HFFc6 (cell line): ENCODE measurements at regions not wholly inside any gene's neighbourhood (a gene's known extent, or its start where the extent isn't known, plus 50 kb on each side); places are given as distances from the start of the nearest gene placed in this dataset.

ENCODE experiments used
- DNase-seq: peaks from one replicate; pipeline ENCODE4 v3.0.0-alpha.2; 2018
- H3K27ac Mint-ChIP-seq: 2 replicates; pipeline ENCODE4 v1.8.0; 2020; ENCODE audit warnings: mild to moderate bottlenecking, mixed read lengths
- H3K27me3 Mint-ChIP-seq: 2 replicates; pipeline ENCODE4 v1.8.0; 2021; ENCODE audit warnings: mild to moderate bottlenecking, moderate library complexity, mixed read lengths; ENCODE audit not compliant: insufficient read depth
- H3K36me3 Mint-ChIP-seq: 2 replicates; pipeline ENCODE4 v1.8.0; 2021; ENCODE audit warnings: low read depth, mixed read lengths
- H3K4me1 Mint-ChIP-seq: 2 replicates; pipeline ENCODE4 v1.8.0; 2020; ENCODE audit warnings: low read depth, mixed read lengths
- H3K4me3 Mint-ChIP-seq: 2 replicates; pipeline ENCODE4 v1.8.0; 2020; ENCODE audit warnings: mild to moderate bottlenecking, moderate library complexity, mixed read lengths
- H3K9me3 Mint-ChIP-seq: 2 replicates; pipeline ENCODE4 v1.8.0; 2020; ENCODE audit warnings: mild to moderate bottlenecking, mixed read lengths
- CTCF ChIP-seq: fragments of 200-600 bp; sonication (generic); IDR thresholded peaks from 2 replicates; pipeline ENCODE4 v1.5.0; 2021; ENCODE audit warnings: antibody characterized with exemption, mild to moderate bottlenecking

DNA sequence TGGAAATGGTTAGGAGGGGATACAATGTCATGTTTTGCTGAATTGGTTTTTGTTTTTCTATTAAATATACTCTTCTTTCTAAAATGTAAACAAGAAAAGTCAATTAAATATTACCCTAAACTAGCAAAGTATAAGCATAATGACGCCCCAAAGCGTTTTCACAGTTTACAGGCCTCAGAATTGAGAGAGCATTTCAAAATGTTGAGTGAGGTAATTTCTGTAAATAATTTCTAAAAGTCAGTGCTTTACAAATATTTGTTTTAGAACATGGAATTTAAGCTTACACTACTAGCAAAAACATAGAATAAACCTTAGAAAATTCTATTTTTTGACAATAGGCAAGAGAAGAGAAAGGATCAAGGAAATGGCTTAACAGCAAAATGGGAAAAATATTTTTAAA lies 958.4 kb upstream of the USP15 start:
- TF ChIP-seq CTCF = no peak
- Mint-ChIP-seq H3K9me3 (peaks cover 7% of the 10 kb centered on the region), H3K4me3 (no peak overlapping the region), H3K36me3 (no peaks in the 10 kb centered on the region), H3K4me1 (no peaks in the 10 kb centered on the region), H3K27me3 (no peaks in the 10 kb centered on the region), H3K27ac (no peak overlapping the region)
- no peak for DNase-seq

- Mint-ChIP-seq H3K9me3 (peaks cover 11% of the 10 kb centered on the region), H3K4me1 (no peaks in the 10 kb centered on the region), H3K27me3 (no peaks in the 10 kb centered on the region), H3K27ac (no peak overlapping the region), H3K4me3 (no peak overlapping the region), H3K36me3 (no peaks in the 10 kb centered on the region)
- no peak for TF ChIP-seq CTCF
- DNase-seq = no peak
Measured at GRCh38 chr12:61302282-61302681, 957.9 kb upstream of the USP15 start.

- Mint-ChIP-seq H3K9me3 (peaks cover 37% of the 10 kb centered on the region), H3K27me3 (no peaks in the 10 kb centered on the region), H3K27ac (no peak overlapping the region), H3K4me1 (no peaks in the 10 kb centered on the region), H3K36me3 (peaks cover 5% of the 10 kb centered on the region; the same call in 1 of the 2 replicates), H3K4me3 (no peak overlapping the region)
- TF ChIP-seq CTCF = no peak
- DNase-seq = no peak
Measured at GRCh38 chr12:61308220-61308619, 952.0 kb upstream of the USP15 start.

DNA sequence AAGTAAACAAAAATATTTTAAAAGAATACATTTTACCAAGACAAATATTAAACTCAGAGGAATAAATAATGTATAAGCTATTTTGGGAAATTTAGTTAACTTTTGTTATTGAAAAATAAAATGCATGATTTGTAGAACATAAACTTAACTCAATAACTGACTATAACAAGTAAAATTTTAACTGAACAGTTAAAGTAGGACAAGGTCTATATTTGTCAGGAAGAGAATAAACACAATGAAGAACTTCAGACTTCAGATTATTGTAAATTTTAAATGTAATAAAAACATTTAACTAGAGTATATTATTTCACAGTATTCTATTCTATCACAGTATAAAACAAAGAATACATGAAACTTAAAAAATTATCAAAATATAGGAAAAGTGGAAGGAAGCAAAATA lies 948.8 kb upstream of the USP15 start:
- no peak overlapping the region for H3K4me3 Mint-ChIP-seq
- H3K9me3 Mint-ChIP-seq = peaks cover 39% of the 10 kb centered on the region

GRCh38 chr12:61348871-61349270 lies 911.3 kb upstream of the USP15 start:
- H3K27ac Mint-ChIP-seq = no peak overlapping the region
- no peak for DNase-seq
- H3K4me1 Mint-ChIP-seq = no peaks in the 10 kb centered on the region
- peaks cover 25% of the 10 kb centered on the region for H3K9me3 Mint-ChIP-seq
- no peak for TF ChIP-seq CTCF
- H3K27me3 Mint-ChIP-seq = no peaks in the 10 kb centered on the region; the same call in 1 of the 2 replicates
- H3K36me3 Mint-ChIP-seq = no peaks in the 10 kb centered on the region
- no peak overlapping the region for H3K4me3 Mint-ChIP-seq

More for the DNA sequence above, 948.8 kb upstream of the USP15 start:
- DNase-seq = no peak
- Mint-ChIP-seq H3K36me3 (peaks cover 5% of the 10 kb centered on the region; the same call in 1 of the 2 replicates), H3K27ac (no peak overlapping the region), H3K4me1 (no peaks in the 10 kb centered on the region), H3K27me3 (no peaks in the 10 kb centered on the region)
- no peak for TF ChIP-seq CTCF

DNA sequence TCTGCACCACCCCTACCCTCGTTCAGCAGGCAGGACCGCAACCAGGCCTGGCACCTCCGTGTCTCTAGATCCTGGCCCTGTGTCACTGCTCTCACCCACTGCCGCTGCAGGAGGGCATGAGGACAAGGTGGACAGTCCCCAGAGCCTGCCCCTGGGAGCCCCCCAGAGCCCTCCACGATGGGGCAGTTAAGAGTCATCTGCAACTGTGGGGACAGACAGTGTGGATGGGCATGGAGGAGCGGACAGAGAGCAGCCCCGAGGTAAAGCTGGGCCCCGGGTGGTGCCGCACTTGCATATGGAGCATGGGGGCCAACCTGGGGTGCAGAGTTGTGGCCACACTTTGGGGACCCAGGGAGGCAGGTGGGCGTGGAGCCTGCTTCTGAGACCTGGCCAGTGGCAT lies 905.1 kb upstream of the USP15 start:
- H3K27me3 Mint-ChIP-seq = no peaks in the 10 kb centered on the region; the same call in 1 of the 2 replicates
- no peaks in the 10 kb centered on the region for H3K36me3 Mint-ChIP-seq
- H3K9me3 Mint-ChIP-seq = peaks cover 26% of the 10 kb centered on the region
- DNase-seq = no peak
- H3K27ac Mint-ChIP-seq = no peak overlapping the region
- no peaks in the 10 kb centered on the region for H3K4me1 Mint-ChIP-seq
- no peak for TF ChIP-seq CTCF
- no peak overlapping the region for H3K4me3 Mint-ChIP-seq
